IMR-90 (cell line): ENCODE measurements at regions not wholly inside any gene's neighbourhood (a gene's known extent, or its start where the extent isn't known, plus 50 kb on each side); places are given as distances from the start of the nearest gene placed in this dataset.

Experiments used
- ATAC-seq: fragments of 200-7000 bp; cut with Tn5 transposase; 2 replicates; pipeline ENCODE4 v1.9.1; 2020; ENCODE audit warnings: low read depth, mild to moderate bottlenecking, moderate library complexity
- BruUV-seq: library from RNA; stranded (reverse); fragments of 400-500 nt; replicated peaks from 2 replicates; lab custom pipeline; 2021; lab: Mats Ljungman, UMichigan
- CTCF ChIA-PET: fragments of 300-600 bp; formaldehyde crosslinking; extraction: SDS; loops from one replicate; lab custom pipeline; 2021; ENCODE audit warnings: antibody characterized with exemption; lab: Yijun Ruan, JAX
- POLR2A ChIA-PET: fragments of 300-600 bp; sonication (Branson Sonifier 250); formaldehyde crosslinking; loops from one replicate; lab custom pipeline; 2022; ENCODE audit warnings: antibody characterized with exemption; ENCODE audit not compliant: unreplicated experiment; lab: Charles Lee
- DNase-seq: peaks from one replicate; pipeline ENCODE4 v3.0.0; 2013
- H2AFZ ChIP-seq: replicated peaks from 2 replicates; pipeline ENCODE3; 2013; ENCODE audit warnings: low read length, mild to moderate bottlenecking; ENCODE audit not compliant: poor library complexity
- H2AK5ac ChIP-seq: 2 replicates; pipeline ENCODE4 v1.6.1; 2013; ENCODE audit warnings: low read depth, low read length, inconsistent platforms
- H2AK9ac ChIP-seq: replicated peaks from 2 replicates; pipeline ENCODE3; 2013; ENCODE audit warnings: mild to moderate bottlenecking, low read depth, low read length, moderate library complexity; ENCODE audit not compliant: poor library complexity
- H2BK120ac ChIP-seq: 2 replicates; pipeline ENCODE4 v1.6.1; 2013; ENCODE audit warnings: low read depth, low read length, inconsistent platforms
- H2BK15ac ChIP-seq: 3 replicates; pipeline ENCODE4 v1.6.1; 2013; ENCODE audit warnings: low read depth, low read length, inconsistent platforms
- H2BK20ac ChIP-seq: 2 replicates; pipeline ENCODE4 v1.6.1; 2013; ENCODE audit warnings: low read depth, mild to moderate bottlenecking, inconsistent platforms, low read length, moderate library complexity
- H2BK5ac ChIP-seq: 2 replicates; pipeline ENCODE4 v1.6.1; 2013; ENCODE audit warnings: mild to moderate bottlenecking, low read depth, low read length, inconsistent platforms; ENCODE audit not compliant: poor library complexity, severe bottlenecking
- H3K14ac ChIP-seq: replicated peaks from 2 replicates; pipeline ENCODE4 v1.6.1; 2013; ENCODE audit warnings: low read depth, low read length, inconsistent platforms
- H3K18ac ChIP-seq: 2 replicates; pipeline ENCODE4 v1.6.1; 2013; ENCODE audit warnings: low read depth, low read length, control low read depth
- H3K23ac ChIP-seq: 2 replicates; pipeline ENCODE4 v1.6.1; 2013; ENCODE audit warnings: low read depth, low read length, inconsistent platforms
- H3K27ac ChIP-seq: 2 replicates; pipeline ENCODE4 v1.5.1; 2013; ENCODE audit warnings: mild to moderate bottlenecking, control low read depth, low read length; ENCODE audit not compliant: insufficient read depth
- H3K27me3 ChIP-seq: 2 replicates; pipeline ENCODE4 v1.6.1; 2013; ENCODE audit warnings: low read length; ENCODE audit not compliant: control insufficient read depth, insufficient read depth
- H3K36me3 ChIP-seq: 2 replicates; pipeline ENCODE4 v1.6.1; 2013; ENCODE audit warnings: low read length, mixed read lengths; ENCODE audit not compliant: control insufficient read depth, insufficient read depth
- H3K4ac ChIP-seq: 2 replicates; pipeline ENCODE4 v1.6.1; 2013; ENCODE audit warnings: low read depth, low read length, inconsistent platforms
- H3K4me1 ChIP-seq: 2 replicates; pipeline ENCODE4 v1.6.1; 2013; ENCODE audit warnings: low read length, mixed read lengths; ENCODE audit not compliant: control insufficient read depth, insufficient read depth
- H3K4me2 ChIP-seq: 2 replicates; pipeline ENCODE4 v1.6.1; 2013; ENCODE audit warnings: low read depth, mild to moderate bottlenecking, control low read depth, low read length, moderate library complexity
- H3K4me3 ChIP-seq: 2 replicates; pipeline ENCODE4 v1.5.1; 2013; ENCODE audit warnings: low read depth, mild to moderate bottlenecking, control low read depth, low read length, moderate library complexity; ENCODE audit not compliant: insufficient read depth
- H3K56ac ChIP-seq: 2 replicates; pipeline ENCODE4 v1.6.1; 2013; ENCODE audit warnings: low read length, inconsistent platforms; ENCODE audit not compliant: insufficient read depth; ENCODE audit errors: extremely low read depth
- H3K79me1 ChIP-seq, 2 experiments: 2 replicates each; pipeline ENCODE4 v1.6.1; 2013; ENCODE audit warnings: low read length in 2 of 2, inconsistent platforms in 1 of 2, low read depth in 1 of 2
- H3K9ac ChIP-seq: 2 replicates; pipeline ENCODE4 v1.6.1; 2013; ENCODE audit warnings: low read depth, low read length, control low read depth
- H3K9me1 ChIP-seq: 2 replicates; pipeline ENCODE4 v1.6.1; 2013; ENCODE audit warnings: low read length, inconsistent platforms; ENCODE audit not compliant: insufficient read depth
- H3K9me3 ChIP-seq: 2 replicates; pipeline ENCODE4 v1.6.1; 2013; ENCODE audit warnings: low read length; ENCODE audit not compliant: control insufficient read depth, insufficient read depth
- H4K20me1 ChIP-seq: 2 replicates; pipeline ENCODE4 v1.6.1; 2013; ENCODE audit warnings: low read length, inconsistent platforms; ENCODE audit not compliant: insufficient read depth
- H4K5ac ChIP-seq: 2 replicates; pipeline ENCODE4 v1.6.1; 2013; ENCODE audit warnings: mild to moderate bottlenecking, low read depth, low read length, control low read depth
- H4K8ac ChIP-seq, 2 experiments: 2 replicates each; pipeline ENCODE4 v1.6.1; 2013; ENCODE audit warnings: low read depth in 2 of 2, low read length in 2 of 2, control low read depth in 1 of 2, inconsistent platforms in 1 of 2
- H4K91ac ChIP-seq: 2 replicates; pipeline ENCODE4 v1.6.1; 2013; ENCODE audit warnings: low read depth, low read length, inconsistent platforms; ENCODE audit not compliant: insufficient read depth
- BHLHE40 ChIP-seq: fragments of 150-350 bp; IDR thresholded peaks from 2 replicates; pipeline ENCODE4 v1.6.1; 2016; ENCODE audit warnings: mild to moderate bottlenecking, low read depth, low read length
- CEBPB ChIP-seq: IDR thresholded peaks from 2 replicates; pipeline ENCODE4 v1.6.1; 2012; ENCODE audit warnings: low read depth, low read length, improper control_type of control experiment
- CHD1 ChIP-seq: IDR thresholded peaks from 2 replicates; pipeline ENCODE4 v1.6.1; 2012; ENCODE audit warnings: low read depth, low read length, improper control_type of control experiment
- FOS ChIP-seq: fragments of 150-350 bp; IDR thresholded peaks from 2 replicates; pipeline ENCODE4 v1.6.1; 2016; ENCODE audit warnings: low read depth, low read length
- MAFK ChIP-seq: IDR thresholded peaks from 2 replicates; pipeline ENCODE4 v1.6.1; 2012; ENCODE audit warnings: low read depth, low read length, improper control_type of control experiment
- MAZ ChIP-seq: IDR thresholded peaks from 2 replicates; pipeline ENCODE4 v1.6.1; 2012; ENCODE audit warnings: low read depth, mild to moderate bottlenecking, low read length, improper control_type of control experiment, moderate library complexity, borderline replicate concordance
- NFE2L2 ChIP-seq: fragments of 150-350 bp; IDR thresholded peaks from 2 replicates; pipeline ENCODE4 v1.6.1; 2016; ENCODE audit warnings: low read depth, mild to moderate bottlenecking, low read length
- RAD21 ChIP-seq: IDR thresholded peaks from 2 replicates; pipeline ENCODE4 v1.6.1; 2012; ENCODE audit warnings: low read length, improper control_type of control experiment
- RCOR1 ChIP-seq: IDR thresholded peaks from 2 replicates; pipeline ENCODE4 v1.6.1; 2012; ENCODE audit warnings: mild to moderate bottlenecking, low read length, improper control_type of control experiment; ENCODE audit not compliant: insufficient replicate concordance
- RFX5 ChIP-seq: IDR thresholded peaks from 2 replicates; pipeline ENCODE4 v1.8.0; 2012; ENCODE audit warnings: low read depth, mild to moderate bottlenecking, low read length, moderate library complexity
- SMC3 ChIP-seq: fragments of 150-350 bp; IDR thresholded peaks from 2 replicates; pipeline ENCODE4 v1.6.1; 2016; ENCODE audit warnings: low read depth, mild to moderate bottlenecking, antibody characterized with exemption, low read length, moderate library complexity
- WGBS, 2 experiments: methylation state at CpG; one replicate each; pipeline versions ENCODE4 v1.1.5 to v1.1.7; 2013; ENCODE audit warnings: missing lambda C conversion rate in 2 of 2; ENCODE audit not compliant: insufficient read length in 1 of 2; ENCODE audit errors: extremely low coverage in 2 of 2; 5-methylcytosine and 5-hydroxymethylcytosine counted together
- dilution Hi-C: fragments of 300-500 bp; cut with HindIII; formaldehyde crosslinking; loops from one replicate; pipeline ENCODE4 v1.14.3; 2018; ENCODE audit warnings: low sequenced_read_pairs; ENCODE audit not compliant: unreplicated experiment
- in situ Hi-C: fragments of 300-500 bp; cut with MboI; formaldehyde crosslinking; loops from 3 replicates; pipeline ENCODE4 v1.14.3; 2019; ENCODE audit warnings: low sequenced_read_pairs, inconsistent platforms, mixed read lengths
- intact Hi-C: fragments of 100-400 bp; cut with micrococcal nuclease; formaldehyde crosslinking; loops from 2 replicates; pipeline ENCODE4 v1.10.0; 2022
- TF ChIP-seq, protein P1 (sequence below): conservative IDR thresholded peaks from 2 replicates; pipeline ENCODE4 v1.5.1; 2012; ENCODE audit warnings: mild to moderate bottlenecking, low read depth, low read length, improper control_type of control experiment
- TF ChIP-seq, protein P2 (sequence below): fragments of 150-350 bp; IDR thresholded peaks from 2 replicates; pipeline ENCODE4 v1.6.1; 2017; ENCODE audit warnings: mild to moderate bottlenecking, antibody characterized with exemption, low read length, low read depth
- TF ChIP-seq, protein P3 (sequence below): fragments of 150-350 bp; IDR thresholded peaks from 2 replicates; pipeline ENCODE4 v1.6.1; 2016; ENCODE audit warnings: low read depth, mild to moderate bottlenecking, low read length, moderate library complexity, borderline replicate concordance

DNA sequence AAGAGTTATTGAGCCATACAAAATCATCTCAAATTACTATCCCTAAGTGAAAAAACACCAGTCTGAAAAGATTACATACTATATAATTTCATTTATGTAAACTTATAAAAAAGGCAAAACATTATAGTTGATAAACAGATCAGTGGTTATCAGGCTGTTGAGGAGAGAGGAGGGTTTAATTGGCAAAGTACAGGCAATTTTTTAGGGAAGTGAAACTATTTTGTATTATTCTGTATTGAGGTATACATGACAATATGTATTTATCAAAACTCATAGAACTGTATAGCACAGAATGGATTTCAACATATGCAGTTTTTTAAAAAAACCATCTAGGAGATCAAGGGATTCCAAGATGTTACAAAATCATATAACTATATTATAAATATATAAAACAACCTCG lies 403.7 kb downstream of the LTN1 start:
- Histone ChIP-seq H2BK5ac (no peak overlapping the region), H2BK15ac (no peak overlapping the region), H2BK120ac (no peak overlapping the region), H2AFZ (no peak overlapping the region), H3K56ac (no peak overlapping the region), H3K14ac (no peak overlapping the region), H3K79me1 (no peaks in the 10 kb centered on the region), H3K27me3 (no peaks in the 10 kb centered on the region), H3K27ac (no peak overlapping the region), H3K36me3 (no peaks in the 10 kb centered on the region), H4K20me1 (no peaks in the 10 kb centered on the region), H2AK5ac (no peak overlapping the region), H3K4me3 (no peak overlapping the region), H3K9me1 (no peaks in the 10 kb centered on the region), H4K91ac (no peak overlapping the region), H4K5ac (no peak overlapping the region), H2BK20ac (no peak overlapping the region), H3K4me2 (no peak overlapping the region), H2AK9ac (no peak overlapping the region), H3K9ac (no peak overlapping the region), H4K8ac (no peak overlapping the region), H3K4me1 (peaks cover 3% of the 10 kb centered on the region), H3K18ac (no peak overlapping the region), H3K9me3 (0 out of 2 replicates have a peak, but pooled peaks cover 2% of the 10 kb centered on the region), H3K23ac (no peak overlapping the region), H3K4ac (no peak overlapping the region)
- no peak for TF ChIP-seq FOS
- no peak for TF ChIP-seq CEBPB
- TF ChIP-seq CHD1 = no peak
- TF ChIP-seq, protein P1, sequence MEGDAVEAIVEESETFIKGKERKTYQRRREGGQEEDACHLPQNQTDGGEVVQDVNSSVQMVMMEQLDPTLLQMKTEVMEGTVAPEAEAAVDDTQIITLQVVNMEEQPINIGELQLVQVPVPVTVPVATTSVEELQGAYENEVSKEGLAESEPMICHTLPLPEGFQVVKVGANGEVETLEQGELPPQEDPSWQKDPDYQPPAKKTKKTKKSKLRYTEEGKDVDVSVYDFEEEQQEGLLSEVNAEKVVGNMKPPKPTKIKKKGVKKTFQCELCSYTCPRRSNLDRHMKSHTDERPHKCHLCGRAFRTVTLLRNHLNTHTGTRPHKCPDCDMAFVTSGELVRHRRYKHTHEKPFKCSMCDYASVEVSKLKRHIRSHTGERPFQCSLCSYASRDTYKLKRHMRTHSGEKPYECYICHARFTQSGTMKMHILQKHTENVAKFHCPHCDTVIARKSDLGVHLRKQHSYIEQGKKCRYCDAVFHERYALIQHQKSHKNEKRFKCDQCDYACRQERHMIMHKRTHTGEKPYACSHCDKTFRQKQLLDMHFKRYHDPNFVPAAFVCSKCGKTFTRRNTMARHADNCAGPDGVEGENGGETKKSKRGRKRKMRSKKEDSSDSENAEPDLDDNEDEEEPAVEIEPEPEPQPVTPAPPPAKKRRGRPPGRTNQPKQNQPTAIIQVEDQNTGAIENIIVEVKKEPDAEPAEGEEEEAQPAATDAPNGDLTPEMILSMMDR = no peak
- no peak for TF ChIP-seq BHLHE40
- TF ChIP-seq RAD21 = no peak
- no peak for TF ChIP-seq RCOR1
- TF ChIP-seq RFX5 = no peak
- TF ChIP-seq, protein P2, sequence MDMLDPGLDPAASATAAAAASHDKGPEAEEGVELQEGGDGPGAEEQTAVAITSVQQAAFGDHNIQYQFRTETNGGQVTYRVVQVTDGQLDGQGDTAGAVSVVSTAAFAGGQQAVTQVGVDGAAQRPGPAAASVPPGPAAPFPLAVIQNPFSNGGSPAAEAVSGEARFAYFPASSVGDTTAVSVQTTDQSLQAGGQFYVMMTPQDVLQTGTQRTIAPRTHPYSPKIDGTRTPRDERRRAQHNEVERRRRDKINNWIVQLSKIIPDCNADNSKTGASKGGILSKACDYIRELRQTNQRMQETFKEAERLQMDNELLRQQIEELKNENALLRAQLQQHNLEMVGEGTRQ = no peak
- TF ChIP-seq MAZ = no peak
- TF ChIP-seq NFE2L2 = no peak
- no peak for TF ChIP-seq SMC3
- TF ChIP-seq, protein P3, sequence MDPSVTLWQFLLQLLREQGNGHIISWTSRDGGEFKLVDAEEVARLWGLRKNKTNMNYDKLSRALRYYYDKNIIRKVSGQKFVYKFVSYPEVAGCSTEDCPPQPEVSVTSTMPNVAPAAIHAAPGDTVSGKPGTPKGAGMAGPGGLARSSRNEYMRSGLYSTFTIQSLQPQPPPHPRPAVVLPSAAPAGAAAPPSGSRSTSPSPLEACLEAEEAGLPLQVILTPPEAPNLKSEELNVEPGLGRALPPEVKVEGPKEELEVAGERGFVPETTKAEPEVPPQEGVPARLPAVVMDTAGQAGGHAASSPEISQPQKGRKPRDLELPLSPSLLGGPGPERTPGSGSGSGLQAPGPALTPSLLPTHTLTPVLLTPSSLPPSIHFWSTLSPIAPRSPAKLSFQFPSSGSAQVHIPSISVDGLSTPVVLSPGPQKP = no peak
- no peak for TF ChIP-seq MAFK
- in situ Hi-C loops (no loop called here), dilution Hi-C loops (no loop called here), intact Hi-C loops (no loop called here)
- ATAC-seq = no peak
- no peak for DNase-seq
- WGBS, 2 experiments = no CpG with 5 or more reads among the region's 1 CpG
- ChIA-PET CTCF (no interaction called here), POLR2A (interaction anchor here (0.7 kb wide), 1 partner anchor 1020 kb away, joined by 11 read pairs; no protein-coding TSS in a partner anchor)
- BruUV-seq = no TSS peak
